Upper lobe of left lung (tissue), 4 donors: ENCODE measurements at regions not wholly inside any gene's neighbourhood (a gene's known extent, or its start where the extent isn't known, plus 50 kb on each side); places are given as distances from the start of the nearest gene placed in this dataset.

Experiments
- CTCF ChIP-seq, 6 experiments: fragments of 450-650 bp in 4 of 6; fragments of 200-600 bp in 2 of 6; sonication (generic) in 2 of 6; IDR thresholded peaks; one replicate each; pipeline ENCODE4 v1.5.1; 2016 to 2019; ENCODE audit warnings: antibody characterized with exemption in 6 of 6
- EP300 ChIP-seq, 4 donors: sonication (generic); formaldehyde crosslinking; IDR thresholded peaks; one replicate each; pipeline ENCODE4 v1.5.1; 2017; ENCODE audit warnings: antibody characterized with exemption in 4 of 4, control low read depth in 2 of 4
- POLR2AphosphoS5 ChIP-seq, 2 donors: sonication (generic); formaldehyde crosslinking; IDR thresholded peaks; one replicate each; pipeline ENCODE4 v1.5.1; 2017; ENCODE audit warnings: antibody characterized with exemption in 2 of 2

- TF ChIP-seq POLR2AphosphoS5 (IDR thresholded peaks at IDR 0.05) (no peak), CTCF (IDR thresholded peaks at IDR 0.05) (no peak), EP300 (IDR thresholded peaks at IDR 0.05) (no peak)
These were observed 141.2 kb upstream of the TLE3 start for GRCh38 chr15:70238917-70239316.
